ENCODE measurements at regions not wholly inside any gene's neighbourhood (a gene's known extent, or its start where the extent isn't known, plus 50 kb on each side); places are given as distances from the start of the nearest gene placed in this dataset.
A peak's percentile ranks its signal among the peaks of the same experiment; 100 is the strongest.

DNA sequence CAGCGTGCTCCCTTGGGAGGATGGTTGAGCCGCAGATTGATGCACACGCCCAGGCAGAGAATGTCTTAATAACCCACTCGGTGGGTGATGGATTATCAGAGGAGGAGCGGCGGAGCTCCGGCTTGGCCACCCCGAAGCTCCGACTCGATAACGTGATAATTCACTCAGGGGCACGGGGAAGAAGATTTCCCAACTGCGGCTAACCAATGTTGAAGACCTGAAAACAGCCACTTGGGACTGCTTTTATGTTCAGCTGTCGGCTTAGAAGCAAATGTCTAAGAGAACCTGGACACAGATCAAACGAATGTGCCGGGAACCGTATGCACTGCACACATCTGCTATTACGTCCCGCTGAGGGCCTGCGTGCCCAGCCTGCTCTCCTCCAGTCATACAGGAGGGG lies 206.8 kb upstream of the CADM1 start:
- no peaks in the 10 kb centered on the region for H3K79me2 ChIP-seq (ENCODE audit: low read length)
- H3K36me3 ChIP-seq (replicated peaks; ENCODE audit: low read depth, low read length): no peaks in the 10 kb centered on the region
- H4K20me1 ChIP-seq (ENCODE audit: insufficient read depth, low read length): no peaks in the 10 kb centered on the region
- peaks cover 30% of the 10 kb centered on the region for H3K4me1 ChIP-seq (ENCODE audit: low read length)
- H3K27me3 ChIP-seq (ENCODE audit: low read depth, low read length): peaks cover 15% of the 10 kb centered on the region; the same call in 1 of the 2 replicates
- no peak overlapping the region for H3K27ac ChIP-seq (ENCODE audit: low read length)
- no peak overlapping the region for H3K4me3 ChIP-seq (ENCODE audit: low read length)
- H3K9ac ChIP-seq (ENCODE audit: low read length): no peak overlapping the region
- no peak for TF ChIP-seq EZH2phosphoT487 (IDR thresholded peaks at IDR 0.05; ENCODE audit: low read depth)
- TF ChIP-seq, protein P1, sequence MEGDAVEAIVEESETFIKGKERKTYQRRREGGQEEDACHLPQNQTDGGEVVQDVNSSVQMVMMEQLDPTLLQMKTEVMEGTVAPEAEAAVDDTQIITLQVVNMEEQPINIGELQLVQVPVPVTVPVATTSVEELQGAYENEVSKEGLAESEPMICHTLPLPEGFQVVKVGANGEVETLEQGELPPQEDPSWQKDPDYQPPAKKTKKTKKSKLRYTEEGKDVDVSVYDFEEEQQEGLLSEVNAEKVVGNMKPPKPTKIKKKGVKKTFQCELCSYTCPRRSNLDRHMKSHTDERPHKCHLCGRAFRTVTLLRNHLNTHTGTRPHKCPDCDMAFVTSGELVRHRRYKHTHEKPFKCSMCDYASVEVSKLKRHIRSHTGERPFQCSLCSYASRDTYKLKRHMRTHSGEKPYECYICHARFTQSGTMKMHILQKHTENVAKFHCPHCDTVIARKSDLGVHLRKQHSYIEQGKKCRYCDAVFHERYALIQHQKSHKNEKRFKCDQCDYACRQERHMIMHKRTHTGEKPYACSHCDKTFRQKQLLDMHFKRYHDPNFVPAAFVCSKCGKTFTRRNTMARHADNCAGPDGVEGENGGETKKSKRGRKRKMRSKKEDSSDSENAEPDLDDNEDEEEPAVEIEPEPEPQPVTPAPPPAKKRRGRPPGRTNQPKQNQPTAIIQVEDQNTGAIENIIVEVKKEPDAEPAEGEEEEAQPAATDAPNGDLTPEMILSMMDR (IDR thresholded peaks at IDR 0.05; ENCODE audit: low read depth, low read length): no peak
- H3K9me3 ChIP-seq (ENCODE audit: insufficient read depth, low read length): no peaks in the 10 kb centered on the region
- no peak overlapping the region for H3K4me2 ChIP-seq (ENCODE audit: low read length)
- H2AFZ ChIP-seq (ENCODE audit: low read depth, low read length): no peak overlapping the region

DNA sequence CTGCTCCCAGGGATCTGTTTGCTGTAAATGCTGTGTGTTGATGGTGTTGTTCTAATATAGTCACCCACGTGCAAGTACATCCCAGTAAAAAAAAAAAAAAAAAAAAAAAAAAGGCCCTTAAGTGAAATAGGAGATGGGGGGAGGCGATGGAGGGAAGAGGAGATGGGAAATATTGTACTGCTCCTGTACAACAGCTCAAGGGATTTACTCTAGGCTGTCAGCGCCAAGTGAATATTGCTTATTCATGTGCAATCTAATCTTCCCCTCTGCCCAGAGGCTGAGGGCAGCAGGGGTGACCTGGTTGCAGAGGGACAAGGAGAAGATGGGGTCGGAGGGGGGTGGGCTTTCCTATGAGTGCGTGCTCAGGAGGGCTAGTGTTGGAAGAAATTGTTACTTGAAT lies 206.2 kb upstream of the CADM1 start:
- H3K9me3 ChIP-seq (ENCODE audit: insufficient read depth, low read length): no peaks in the 10 kb centered on the region
- no peak overlapping the region for H3K9ac ChIP-seq (ENCODE audit: low read length)
- TF ChIP-seq EZH2phosphoT487 (IDR thresholded peaks at IDR 0.05; ENCODE audit: low read depth): no peak
- TF ChIP-seq, protein P1 (IDR thresholded peaks at IDR 0.05; ENCODE audit: low read depth, low read length): no peak
- no peaks in the 10 kb centered on the region for H4K20me1 ChIP-seq (ENCODE audit: insufficient read depth, low read length)
- H3K36me3 ChIP-seq (replicated peaks; ENCODE audit: low read depth, low read length): no peaks in the 10 kb centered on the region
- H3K4me3 ChIP-seq (ENCODE audit: low read length): no peak overlapping the region
- H2AFZ ChIP-seq (ENCODE audit: low read depth, low read length): no peak overlapping the region
- H3K4me2 ChIP-seq (ENCODE audit: low read length): peak overlapping the region; percentile 98
- H3K27ac ChIP-seq (ENCODE audit: low read length): no peak overlapping the region
- peaks cover 30% of the 10 kb centered on the region for H3K4me1 ChIP-seq (ENCODE audit: low read length)
- H3K27me3 ChIP-seq (ENCODE audit: low read depth, low read length): peaks cover 15% of the 10 kb centered on the region; the same call in 1 of the 2 replicates
- H3K79me2 ChIP-seq (ENCODE audit: low read length): no peaks in the 10 kb centered on the region

DNA sequence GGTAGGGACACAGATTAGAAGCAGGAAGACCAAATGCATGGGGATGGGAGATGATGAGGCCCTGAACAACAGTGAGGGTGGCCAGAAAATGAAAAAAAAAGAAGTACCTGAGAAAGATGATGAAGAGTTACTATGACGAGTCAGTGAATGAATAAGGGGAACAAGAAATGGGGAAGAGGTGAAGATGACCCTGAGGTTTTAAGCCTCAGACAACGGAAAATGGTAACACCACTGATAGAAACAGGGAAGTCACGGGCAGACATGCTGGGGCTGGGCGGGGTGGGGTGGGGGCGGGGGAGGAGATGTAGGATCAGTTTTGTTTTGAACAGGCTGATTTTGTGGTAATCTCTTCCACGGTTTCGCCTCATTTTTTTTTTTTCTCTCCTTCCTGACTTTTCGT lies 205.1 kb upstream of the CADM1 start:
- Histone ChIP-seq H3K79me2 (ENCODE audit: low read length) (no peaks in the 10 kb centered on the region), H3K27me3 (ENCODE audit: low read depth, low read length) (peaks cover 6% of the 10 kb centered on the region; the same call in 1 of the 2 replicates), H3K4me1 (ENCODE audit: low read length) (peaks cover 30% of the 10 kb centered on the region), H3K36me3 (replicated peaks; ENCODE audit: low read depth, low read length) (no peaks in the 10 kb centered on the region), H3K4me3 (ENCODE audit: low read length) (peak overlapping the region; percentile 71), H3K9ac (ENCODE audit: low read length) (peak overlapping the region; percentile 58; the same call in 1 of the 2 replicates), H2AFZ (ENCODE audit: low read depth, low read length) (0 out of 2 replicates have a peak overlapping the region, but pooled peaks have one; percentile 59), H3K9me3 (ENCODE audit: insufficient read depth, low read length) (peaks cover 3% of the 10 kb centered on the region; the same call in 1 of the 2 replicates), H4K20me1 (ENCODE audit: insufficient read depth, low read length) (no peaks in the 10 kb centered on the region), H3K27ac (ENCODE audit: low read length) (peak overlapping the region; percentile 52), H3K4me2 (ENCODE audit: low read length) (peak overlapping the region; percentile 98)
- TF ChIP-seq EZH2phosphoT487 (IDR thresholded peaks at IDR 0.05; ENCODE audit: low read depth): no peak
- TF ChIP-seq, protein P1 (IDR thresholded peaks at IDR 0.05; ENCODE audit: low read depth, low read length): no peak

DNA sequence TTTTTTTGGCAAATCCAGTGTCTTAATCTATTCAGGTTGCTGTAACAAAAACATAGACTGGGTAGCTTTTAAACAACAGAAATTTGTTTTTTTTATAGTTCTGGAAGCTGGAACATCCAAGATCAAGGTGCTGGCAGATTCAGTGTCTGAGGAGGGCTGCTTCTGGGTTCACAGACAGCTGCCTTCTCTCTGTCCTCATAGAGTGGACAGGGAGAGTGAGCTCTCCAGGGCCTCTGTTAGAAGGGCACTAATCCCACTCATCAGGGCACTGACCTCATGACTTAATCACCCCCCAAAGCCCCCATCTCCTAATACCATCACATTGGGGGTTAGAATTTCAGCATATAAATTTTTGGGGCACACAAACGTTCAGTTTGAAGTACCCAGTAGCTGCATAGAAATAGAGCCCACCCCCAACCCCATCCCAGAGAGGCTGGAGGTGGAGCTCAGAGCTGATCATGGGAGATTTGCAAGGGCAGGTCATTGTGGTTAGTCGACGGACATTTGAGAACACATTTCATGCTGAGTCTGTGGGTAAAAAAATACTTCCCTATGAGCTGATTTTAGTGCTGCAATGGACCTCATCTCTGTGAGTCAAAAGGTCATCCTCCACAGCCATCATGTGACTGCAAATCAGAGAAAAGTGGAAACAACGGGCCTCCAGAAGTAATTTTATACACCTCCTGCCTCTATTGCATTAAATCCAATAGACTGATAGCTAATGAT lies 203.1 kb upstream of the CADM1 start:
- Histone ChIP-seq H3K9me3 (ENCODE audit: insufficient read depth, low read length) (peaks cover 3% of the 10 kb centered on the region; the same call in 1 of the 2 replicates), H2AFZ (ENCODE audit: low read depth, low read length) (no peak overlapping the region), H3K27ac (ENCODE audit: low read length) (no peak overlapping the region), H3K36me3 (replicated peaks; ENCODE audit: low read depth, low read length) (no peaks in the 10 kb centered on the region), H3K79me2 (ENCODE audit: low read length) (no peaks in the 10 kb centered on the region), H3K4me2 (ENCODE audit: low read length) (no peak overlapping the region), H3K4me3 (ENCODE audit: low read length) (no peak overlapping the region), H3K27me3 (ENCODE audit: low read depth, low read length) (no peaks in the 10 kb centered on the region), H4K20me1 (ENCODE audit: insufficient read depth, low read length) (no peaks in the 10 kb centered on the region), H3K4me1 (ENCODE audit: low read length) (peaks cover 30% of the 10 kb centered on the region), H3K9ac (ENCODE audit: low read length) (no peak overlapping the region)
- TF ChIP-seq EZH2phosphoT487 (IDR thresholded peaks at IDR 0.05; ENCODE audit: low read depth): no peak
- TF ChIP-seq, protein P1 (IDR thresholded peaks at IDR 0.05; ENCODE audit: low read depth, low read length): no peak

Measured in OCI-LY3 (cell line).